NCI-H345 treated with DMSO at 0.1 percent for 48 hours (cell line): ENCODE measurements at regions not wholly inside any gene's neighbourhood (a gene's known extent, or its start where the extent isn't known, plus 50 kb on each side); places are given as distances from the start of the nearest gene placed in this dataset.

Experiments used
- DNase-seq: peaks from one replicate; lab custom pipeline; 2025; ENCODE audit not compliant: unreplicated experiment; lab: John Stamatoyannopoulos, UW

DNA sequence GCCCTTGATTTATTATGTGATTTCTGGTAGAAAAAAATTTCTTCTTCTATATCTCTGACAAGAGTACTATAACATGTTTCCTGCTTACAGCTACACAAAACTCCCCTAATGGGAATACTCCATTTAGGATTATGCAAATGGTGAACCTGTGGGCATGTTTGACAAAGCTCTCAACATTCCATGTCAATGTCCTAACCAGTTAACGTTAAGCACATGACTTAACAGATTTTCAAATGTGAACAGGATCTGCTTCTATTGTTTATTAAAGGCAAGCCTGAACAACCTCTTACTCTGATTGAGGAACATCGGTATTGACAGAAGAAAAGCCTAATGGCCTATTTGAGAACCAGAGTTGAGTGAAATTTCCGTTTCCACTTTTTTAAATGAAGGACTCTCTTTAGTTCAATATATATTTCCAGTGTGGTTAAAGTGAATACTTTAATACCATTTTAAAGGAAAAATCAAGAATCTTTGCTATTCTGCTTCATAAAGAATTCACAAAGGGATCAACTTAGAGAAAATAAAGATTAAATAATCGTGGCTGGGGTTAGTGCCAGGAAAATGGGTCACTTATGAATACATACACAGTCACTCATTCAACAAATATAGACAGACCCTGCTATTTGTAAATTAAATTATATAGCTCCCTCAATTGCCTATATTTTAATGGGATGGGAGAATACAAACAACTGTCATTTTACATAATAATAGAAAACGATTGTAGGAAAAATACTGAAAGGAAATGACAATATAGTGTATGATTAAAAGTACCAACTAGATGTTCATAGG lies 300.3 kb upstream of the CBLB start:
- DNase-seq = no peak

DNA sequence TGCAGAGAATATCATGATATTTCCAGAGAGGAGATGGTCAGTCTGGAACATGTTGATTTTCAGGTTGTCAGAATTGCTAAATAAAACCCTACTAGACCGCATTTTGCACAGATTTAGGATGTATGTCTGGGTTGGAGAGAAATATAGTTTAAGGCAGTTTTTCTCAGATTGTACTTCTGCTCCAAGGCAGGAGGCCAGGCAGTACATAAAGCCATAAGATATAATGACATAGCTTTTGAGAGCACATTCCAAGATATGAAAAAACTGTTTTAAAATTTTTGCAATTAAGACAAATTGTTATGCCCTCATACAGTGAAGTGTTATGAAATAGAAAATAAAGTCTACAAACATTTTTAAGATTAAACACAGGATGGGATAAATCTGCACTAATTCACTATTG lies 301.8 kb upstream of the CBLB start:
- no peak for DNase-seq

- DNase-seq = no peak
Observed at GRCh38 chr3:106172101-106172500, 303.3 kb upstream of the CBLB start.

DNA sequence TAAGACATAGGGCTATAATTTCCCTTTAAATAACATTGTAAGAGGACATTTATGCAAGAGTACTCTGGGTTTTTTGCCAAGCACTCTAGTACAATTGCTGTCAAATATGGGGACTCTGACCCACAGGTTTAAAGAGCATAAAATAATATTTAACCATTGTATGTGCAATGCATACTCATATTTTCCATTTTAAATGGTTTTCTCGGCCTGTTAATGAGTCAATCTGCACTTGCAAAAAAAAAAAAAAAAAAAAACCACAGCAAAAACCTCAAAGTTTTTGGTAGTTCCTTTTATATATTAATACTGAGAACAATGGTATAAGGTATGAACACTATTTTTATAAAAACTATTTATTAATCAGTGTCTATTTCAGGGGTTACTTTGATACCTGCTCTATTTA lies 304.0 kb upstream of the CBLB start:
- DNase-seq = no peak

DNA sequence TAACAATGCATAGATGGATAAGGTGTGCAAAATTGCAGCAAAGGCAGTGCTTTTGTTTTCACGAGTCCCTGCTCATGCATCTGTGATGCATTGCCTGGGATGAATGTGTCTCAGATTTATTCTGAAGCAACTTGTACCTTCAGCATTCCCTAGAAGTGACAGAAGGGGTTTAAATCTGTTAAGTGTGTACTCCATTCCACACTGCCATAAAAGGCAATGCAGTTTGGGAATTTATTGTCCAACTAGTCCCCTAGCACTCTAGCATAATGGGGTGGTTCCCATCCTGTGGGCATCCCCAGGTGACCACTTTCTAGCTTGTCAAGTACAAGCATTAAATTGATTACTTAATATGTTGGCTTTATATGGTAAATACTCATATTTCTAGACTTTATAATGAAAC lies 306.5 kb upstream of the CBLB start:
- DNase-seq = no peak

DNA sequence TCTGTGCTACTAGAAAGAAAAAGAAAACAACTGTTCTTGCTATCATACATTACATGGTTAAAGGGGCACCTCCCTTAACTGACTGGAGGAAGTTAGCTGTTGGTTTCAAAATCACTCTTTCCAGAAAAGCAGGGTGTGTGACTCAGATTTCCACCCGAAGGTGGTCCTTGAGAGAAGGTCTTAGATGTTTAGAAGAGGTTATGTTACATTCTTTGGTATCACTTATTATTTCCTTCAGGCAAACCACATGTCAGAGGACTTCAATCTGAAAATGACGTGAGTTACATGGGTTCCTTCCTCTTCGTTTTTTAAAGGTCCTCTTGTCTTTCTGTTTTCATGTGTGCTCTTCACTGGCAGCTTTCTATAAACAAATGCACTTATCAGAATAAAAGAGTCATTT lies 307.9 kb upstream of the CBLB start:
- DNase-seq = no peak

DNA sequence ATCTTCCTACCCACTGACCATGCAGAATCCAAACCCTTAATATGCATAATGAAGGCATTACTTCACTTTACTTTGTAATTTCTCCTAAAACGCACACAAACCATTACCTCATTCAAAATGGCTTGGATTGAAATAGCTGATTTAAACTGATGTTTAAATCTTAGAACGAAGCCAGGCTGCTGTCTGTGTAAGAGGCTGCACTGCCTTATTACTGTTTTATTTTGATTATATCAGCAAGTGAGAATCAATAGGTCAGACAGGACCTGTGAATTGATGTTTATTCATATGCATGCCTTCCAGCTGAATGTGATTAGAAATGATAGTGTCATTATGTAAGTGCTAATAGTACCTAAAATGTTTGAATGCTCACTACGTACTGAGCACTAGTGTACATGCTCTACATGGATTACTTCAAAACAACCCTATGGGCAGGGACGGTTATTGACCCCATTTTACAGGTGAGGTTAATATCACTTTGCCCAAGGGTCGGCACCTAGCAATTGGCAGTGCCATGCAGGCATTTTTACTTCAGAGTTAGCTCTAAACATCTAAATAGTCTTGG lies 314.2 kb upstream of the CBLB start:
- no peak for DNase-seq

DNA sequence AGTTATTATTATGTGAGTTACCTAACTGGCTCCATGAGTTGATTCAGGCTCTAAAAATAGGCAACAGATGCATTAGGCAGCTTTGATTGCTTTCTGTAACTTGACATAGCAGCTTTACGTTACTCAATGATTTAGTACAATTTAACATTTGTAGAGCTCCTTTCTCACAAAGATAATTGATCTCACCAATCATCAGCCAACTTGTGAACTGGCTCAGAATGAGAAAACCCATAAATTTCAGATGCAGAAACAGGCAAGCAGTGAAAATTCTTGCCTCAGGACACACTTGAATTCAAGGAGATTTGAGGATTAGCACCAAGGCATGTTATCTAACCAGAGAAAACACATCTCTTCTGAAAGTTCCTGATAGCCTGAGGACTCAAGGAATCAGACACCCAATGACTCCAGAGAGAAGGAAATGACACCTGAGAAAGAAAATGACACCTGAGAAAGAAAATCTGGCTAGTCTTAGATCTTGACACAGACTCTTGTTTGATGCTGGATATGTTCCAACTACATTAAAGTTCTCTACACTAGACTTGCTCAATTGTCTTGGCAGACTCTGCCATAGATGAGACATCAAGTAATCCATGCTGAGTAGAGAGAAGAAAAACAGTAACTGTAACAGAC lies 315.1 kb upstream of the CBLB start:
- no peak for DNase-seq

DNA sequence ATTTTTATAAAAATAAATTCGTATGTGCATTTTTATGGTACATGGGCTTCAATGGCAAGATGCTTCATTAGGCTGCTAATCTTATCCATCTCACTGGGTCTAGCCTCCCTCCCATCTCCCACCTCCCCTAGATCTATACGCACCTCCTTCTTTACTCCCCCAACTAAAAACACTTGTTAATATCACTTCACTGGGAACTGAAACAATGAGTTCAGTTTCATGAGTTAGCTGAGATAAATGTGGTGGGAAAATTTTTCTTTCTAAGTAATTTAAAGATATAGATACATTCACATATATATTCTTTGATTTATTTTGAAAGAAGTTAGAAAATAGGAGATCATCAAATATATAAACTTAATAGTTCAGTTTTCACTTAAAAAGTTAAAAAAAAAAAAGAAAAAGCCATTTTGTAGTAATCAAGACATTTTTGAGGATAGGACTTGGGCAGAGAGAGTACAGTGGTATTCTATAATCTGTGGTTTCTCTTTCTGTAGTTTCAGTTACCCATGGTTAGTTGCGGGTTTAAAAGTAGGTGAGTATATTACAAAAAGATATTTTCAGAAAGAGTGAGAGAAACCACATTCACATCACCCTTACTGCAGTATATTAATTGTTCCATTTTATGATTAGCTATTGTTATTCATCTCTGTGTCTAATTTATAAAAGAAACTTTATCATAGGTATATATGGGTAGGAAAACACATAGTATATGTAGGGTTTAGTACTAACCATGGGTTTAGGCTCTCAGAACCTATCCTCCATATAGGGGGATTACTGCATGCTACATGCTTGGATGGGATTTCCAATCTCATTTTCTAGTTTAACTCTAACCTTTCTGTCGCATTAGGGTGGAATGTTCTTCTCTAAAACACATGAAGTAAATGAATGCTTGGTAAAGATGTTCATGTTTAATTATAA lies 316.0 kb upstream of the CBLB start:
- DNase-seq = no peak

GRCh38 chr3:106185949-106186348 lies 317.1 kb upstream of the CBLB start:
- DNase-seq = no peak

DNA sequence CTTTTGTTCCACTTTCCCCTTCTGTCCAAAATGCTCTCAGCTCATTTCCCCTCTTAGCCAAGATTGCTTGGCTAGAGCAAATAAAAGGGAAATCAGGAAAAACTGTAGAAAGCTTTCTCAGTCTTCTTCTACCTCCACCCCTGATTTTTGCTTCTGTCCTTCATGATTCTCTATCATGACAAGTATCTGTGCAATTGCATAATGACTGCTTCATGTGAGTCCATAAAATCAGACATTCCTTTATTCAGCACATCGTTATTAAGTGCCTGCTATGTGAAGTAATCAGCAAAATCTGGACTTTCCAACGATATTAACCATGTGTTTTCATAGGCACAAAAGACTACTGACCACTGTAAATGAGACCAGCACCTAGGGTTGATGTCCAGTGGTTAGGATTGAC lies 321.5 kb upstream of the CBLB start:
- no peak for DNase-seq

- DNase-seq = no peak
Observed at GRCh38 chr3:106191211-106191610, 322.4 kb upstream of the CBLB start.

DNA sequence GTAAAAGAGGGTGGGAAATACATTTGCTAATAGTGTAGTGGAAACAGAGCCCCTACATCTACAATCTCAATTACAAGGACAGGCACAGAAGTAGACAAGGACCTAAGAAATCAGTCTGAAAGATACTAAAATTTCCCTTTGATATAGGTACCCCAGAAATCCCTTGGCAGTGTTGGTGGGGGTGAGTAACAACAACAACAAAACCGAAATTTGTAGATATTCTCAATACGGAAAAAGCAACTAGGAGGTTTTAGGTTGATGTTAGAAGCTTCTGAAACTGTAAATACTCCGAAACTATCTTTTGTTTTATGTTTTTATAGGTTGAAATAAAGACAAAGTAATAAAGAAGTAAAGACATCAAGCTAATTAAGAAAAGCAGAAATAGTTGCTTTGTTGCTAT lies 323.1 kb upstream of the CBLB start:
- no peak for DNase-seq

- DNase-seq = no peak
Observed at GRCh38 chr3:106193876-106194275, 325.1 kb upstream of the CBLB start.

DNA sequence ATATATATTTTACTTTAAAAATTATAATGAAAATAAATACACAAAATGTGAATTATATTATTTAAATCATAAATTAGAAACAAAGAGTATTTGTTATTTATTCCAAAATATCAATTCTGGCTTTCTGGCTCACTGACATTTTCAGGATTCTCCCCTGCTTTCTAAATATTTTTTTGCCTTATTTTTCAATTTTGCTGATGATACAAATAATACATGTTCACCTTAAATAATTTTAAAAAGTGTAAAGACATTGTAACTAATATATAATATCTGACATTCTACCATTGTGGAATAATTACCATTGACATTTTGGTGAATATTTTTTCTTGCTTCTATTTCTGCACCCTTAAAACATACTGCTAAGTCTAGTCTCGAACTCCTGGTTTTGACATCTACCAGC lies 325.9 kb upstream of the CBLB start:
- no peak for DNase-seq

DNA sequence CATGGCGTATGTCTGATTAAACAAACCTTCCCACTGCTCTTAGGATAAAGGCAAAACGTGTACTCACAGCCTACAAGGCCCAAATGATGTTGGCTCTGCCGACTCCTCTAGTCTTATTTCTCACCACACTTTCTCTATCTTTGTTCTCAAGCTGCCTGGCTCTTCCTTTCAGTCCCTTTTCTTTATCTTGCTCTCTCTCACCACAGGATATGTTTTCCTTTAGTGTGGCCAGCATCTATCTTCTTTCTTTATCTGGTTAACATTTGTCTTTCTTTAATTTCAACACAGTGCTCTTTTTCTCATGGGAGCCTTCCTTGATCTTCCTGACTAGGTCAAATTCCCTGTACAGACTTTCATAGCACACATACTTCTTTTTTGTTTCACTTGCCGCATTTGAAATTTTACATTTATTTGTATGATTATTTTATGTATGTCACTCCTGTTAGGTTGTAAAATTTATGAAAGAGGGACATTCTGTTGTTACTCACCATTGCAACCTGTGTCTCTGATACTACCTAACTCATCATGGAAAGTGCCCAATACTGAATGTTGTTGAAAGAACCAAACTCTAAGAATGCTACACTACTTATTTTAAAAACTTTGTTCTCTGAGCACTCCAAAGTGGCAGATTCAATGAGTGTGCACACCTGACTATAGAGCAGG lies 328.9 kb upstream of the CBLB start:
- no peak for DNase-seq

GRCh38 chr3:106204160-106204868 lies 335.5 kb upstream of the CBLB start:
- DNase-seq = no peak

GRCh38 chr3:106206146-106206545 lies 337.3 kb upstream of the CBLB start:
- DNase-seq = no peak

DNA sequence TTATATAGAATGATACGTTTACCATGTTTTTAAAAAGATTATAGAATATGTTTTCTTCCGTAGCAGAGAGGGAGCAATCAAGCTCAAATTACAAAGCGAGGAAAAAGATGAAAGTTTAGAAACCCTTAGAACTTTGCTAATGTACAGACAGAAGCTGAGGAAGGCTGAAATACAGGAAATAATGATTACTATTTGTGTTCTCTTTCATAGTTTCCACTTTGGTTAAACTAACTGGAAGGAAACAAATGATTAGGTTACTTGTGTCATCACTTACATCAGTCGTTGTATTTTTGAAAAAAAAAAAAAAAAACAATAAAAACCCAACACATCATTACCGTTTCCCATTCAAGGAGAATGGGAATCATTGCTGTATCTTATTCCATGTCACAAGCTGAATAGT lies 337.8 kb upstream of the CBLB start:
- no peak for DNase-seq

- DNase-seq = no peak
Observed at GRCh38 chr3:106208251-106208650, 339.4 kb upstream of the CBLB start.
